Upper lobe of left lung (tissue), 6 donors: ENCODE measurements at regions not wholly inside any gene's neighbourhood (a gene's known extent, or its start where the extent isn't known, plus 50 kb on each side); places are given as distances from the start of the nearest gene placed in this dataset.

ENCODE experiments used
- ATAC-seq, 2 donors: fragments of 200-7000 bp; cut with Tn5 transposase; one replicate each; pipeline ENCODE4 v1.9.1; 2022; ENCODE audit warnings: mild to moderate bottlenecking in 2 of 2, moderate library complexity in 2 of 2; ENCODE audit not compliant: low FRiP score in 2 of 2
- DNase-seq, 2 donors: peaks; one replicate each; pipeline ENCODE4 v3.0.0-alpha.2; 2019 to 2020
- H3K27ac ChIP-seq, 4 donors: fragments of 200-600 bp; sonication (generic); one replicate each; pipeline ENCODE4 v1.5.1; 2016 to 2019
- H3K27me3 ChIP-seq, 4 donors: fragments of 200-600 bp; sonication (generic); one replicate each; pipeline ENCODE4 v1.5.1; 2017 to 2019
- H3K36me3 ChIP-seq, 4 donors: fragments of 200-600 bp; sonication (generic); one replicate each; pipeline ENCODE4 v1.5.1; 2016 to 2019
- H3K4me1 ChIP-seq, 4 donors: fragments of 200-600 bp; sonication (generic); one replicate each; pipeline ENCODE4 v1.5.1; 2018 to 2019
- H3K4me3 ChIP-seq, 4 donors: fragments of 200-600 bp; sonication (generic); one replicate each; pipeline ENCODE4 v1.5.1; 2017 to 2019; ENCODE audit warnings: mild to moderate bottlenecking in 2 of 4, moderate library complexity in 1 of 4
- H3K9me3 ChIP-seq, 4 donors: fragments of 200-600 bp; sonication (generic); one replicate each; pipeline ENCODE4 v1.5.1; 2018 to 2019
- CTCF ChIP-seq, 6 experiments: fragments of 450-650 bp in 4 of 6; fragments of 200-600 bp in 2 of 6; sonication (generic) in 2 of 6; IDR thresholded peaks; one replicate each; pipeline ENCODE4 v1.5.1; 2016 to 2019; ENCODE audit warnings: antibody characterized with exemption in 6 of 6
- EP300 ChIP-seq, 4 donors: sonication (generic); formaldehyde crosslinking; IDR thresholded peaks; one replicate each; pipeline ENCODE4 v1.5.1; 2017; ENCODE audit warnings: antibody characterized with exemption in 4 of 4, control low read depth in 2 of 4
- POLR2A ChIP-seq, 4 donors: fragments of 450-650 bp; IDR thresholded peaks; one replicate each; pipeline ENCODE4 v1.5.1; 2016 to 2017; ENCODE audit warnings: antibody characterized with exemption in 4 of 4, mild to moderate bottlenecking in 2 of 4
- POLR2AphosphoS5 ChIP-seq, 2 donors: sonication (generic); formaldehyde crosslinking; IDR thresholded peaks; one replicate each; pipeline ENCODE4 v1.5.1; 2017; ENCODE audit warnings: antibody characterized with exemption in 2 of 2
- WGBS, 2 donors: methylation state at CpG; one replicate each; pipeline ENCODE4 v1.1.5; 2017 to 2018; 5-methylcytosine and 5-hydroxymethylcytosine counted together
- donor health status: DM: no; HTN: no; CAD: no; lungs with moderate emphysema.
- donor health status: DM: no; HTN: yes; CAD: no; lungs with severe emphysema.

- TF ChIP-seq CTCF (IDR thresholded peaks at IDR 0.05) (no peak), POLR2A (IDR thresholded peaks at IDR 0.05) (no peak), EP300 (IDR thresholded peaks at IDR 0.05) (no peak), POLR2AphosphoS5 (IDR thresholded peaks at IDR 0.05) (no peak)
- 65 to 74% methylated on average over 3 to 4 of the region's 7 CpGs for WGBS, 2 donors
- ATAC-seq: no peak
Measured at GRCh38 chr17:56064506-56064905, 88.8 kb upstream of the ANKFN1 start.

DNA sequence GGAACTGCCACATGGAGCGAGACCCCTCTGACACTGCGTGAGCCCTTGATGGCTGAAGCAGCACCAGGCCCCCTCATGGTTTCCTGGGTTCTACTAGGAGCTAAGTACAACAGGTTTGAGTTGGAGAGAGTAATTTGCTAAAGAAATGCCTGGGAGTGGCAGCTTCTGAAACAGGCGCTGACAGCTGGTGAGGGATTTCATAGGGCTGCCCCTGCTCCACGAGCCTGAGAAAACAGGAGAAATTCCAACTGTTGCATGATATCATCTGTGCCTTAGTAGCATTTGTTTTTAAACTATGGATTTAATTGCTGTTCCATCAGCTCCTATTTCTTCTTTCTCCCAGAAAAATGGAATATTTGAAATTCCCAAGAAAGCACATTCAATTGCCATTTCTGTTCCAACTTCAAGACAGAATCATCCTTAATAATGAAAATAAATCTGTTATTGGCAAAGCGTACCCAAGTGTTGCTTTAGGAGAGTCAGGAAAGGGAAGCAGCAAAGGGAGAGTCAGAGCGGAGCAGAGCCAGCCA lies 78.8 kb upstream of the ANKFN1 start:
- DNase-seq (no peak), ATAC-seq (no peak)
- no peaks in the 10 kb centered on the region for H3K36me3 ChIP-seq
- no peak overlapping the region for H3K4me3 ChIP-seq
- H3K27me3 ChIP-seq: no peaks in the 10 kb centered on the region
- no peaks in the 10 kb centered on the region for H3K9me3 ChIP-seq
- WGBS, 2 donors: 75 to 76% methylated on average over 5 to 6 of the region's 6 CpGs
- H3K27ac ChIP-seq: no peak overlapping the region
- TF ChIP-seq CTCF (IDR thresholded peaks at IDR 0.05): no peak
- no peak for TF ChIP-seq POLR2A (IDR thresholded peaks at IDR 0.05)
- TF ChIP-seq POLR2AphosphoS5 (IDR thresholded peaks at IDR 0.05): no peak
- no peak for TF ChIP-seq EP300 (IDR thresholded peaks at IDR 0.05)
- H3K4me1 ChIP-seq: no peaks in the 10 kb centered on the region

More at GRCh38 chr17:56064506-56064905, 88.8 kb upstream of the ANKFN1 start:
- Histone ChIP-seq H3K9me3 (peaks cover 0 to 7% (median 0%) of the 10 kb centered on the region in 4 donors), H3K27me3 (no peaks in the 10 kb centered on the region), H3K4me3 (no peak overlapping the region), H3K4me1 (no peaks in the 10 kb centered on the region), H3K36me3 (no peaks in the 10 kb centered on the region), H3K27ac (no peak overlapping the region)
- DNase-seq: no peak

DNA sequence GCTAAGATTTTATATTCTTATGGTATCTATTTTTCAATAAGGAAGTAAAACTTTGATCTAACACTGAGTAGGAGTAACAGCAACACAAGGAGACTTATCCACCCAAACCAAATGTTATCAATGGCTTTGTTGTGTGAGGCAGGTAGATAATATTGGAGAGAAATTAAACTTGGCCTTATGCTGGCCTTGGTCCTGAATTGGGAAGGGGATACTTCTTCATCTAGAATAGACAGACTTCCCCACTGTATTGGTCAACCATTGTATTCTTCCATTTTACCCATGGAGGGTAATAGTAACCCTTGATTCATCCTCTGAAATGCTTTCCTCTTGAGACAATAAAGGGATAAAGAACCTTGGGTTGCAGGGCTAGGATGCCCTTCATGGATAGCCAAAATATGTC lies 76.3 kb upstream of the ANKFN1 start:
- no peaks in the 10 kb centered on the region for H3K4me1 ChIP-seq
- TF ChIP-seq POLR2AphosphoS5 (IDR thresholded peaks at IDR 0.05): no peak
- no peak for TF ChIP-seq CTCF (IDR thresholded peaks at IDR 0.05)
- no peak for TF ChIP-seq EP300 (IDR thresholded peaks at IDR 0.05)
- TF ChIP-seq POLR2A (IDR thresholded peaks at IDR 0.05): no peak
- DNase-seq: no peak
- H3K27ac ChIP-seq: no peak overlapping the region
- no peaks in the 10 kb centered on the region for H3K36me3 ChIP-seq
- H3K4me3 ChIP-seq: no peak overlapping the region
- ATAC-seq: no peak
- no peaks in the 10 kb centered on the region for H3K27me3 ChIP-seq
- H3K9me3 ChIP-seq: no peaks in the 10 kb centered on the region

DNA sequence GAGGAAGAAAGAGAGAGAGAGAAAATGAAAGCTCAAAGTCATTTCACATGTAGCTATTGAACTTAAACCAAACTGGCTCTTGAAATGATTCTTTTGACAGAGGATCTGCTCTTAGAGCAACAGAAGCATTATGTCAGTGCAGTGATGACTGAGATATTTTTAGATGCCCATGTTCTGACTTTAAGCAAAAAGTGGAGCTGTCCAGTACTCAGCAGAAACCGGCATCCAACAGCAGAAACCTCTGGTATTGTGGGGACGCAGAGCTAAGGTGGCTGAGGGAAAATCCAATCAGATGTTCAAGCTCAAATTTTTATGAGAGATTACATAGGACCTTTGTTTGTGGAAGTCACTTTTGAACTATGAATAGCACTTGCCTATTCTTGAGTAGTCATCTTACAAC lies 69.8 kb upstream of the ANKFN1 start:
- Histone ChIP-seq H3K27ac (no peak overlapping the region), H3K27me3 (no peaks in the 10 kb centered on the region), H3K4me3 (no peak overlapping the region), H3K4me1 (no peaks in the 10 kb centered on the region), H3K9me3 (peaks cover 0 to 2% (median 0%) of the 10 kb centered on the region in 4 donors), H3K36me3 (no peaks in the 10 kb centered on the region)
- WGBS, 2 donors: 61 to 71% methylated on average over 2 of the region's 2 CpGs
- TF ChIP-seq CTCF (IDR thresholded peaks at IDR 0.05): no peak
- TF ChIP-seq POLR2A (IDR thresholded peaks at IDR 0.05): no peak
- no peak for TF ChIP-seq POLR2AphosphoS5 (IDR thresholded peaks at IDR 0.05)
- TF ChIP-seq EP300 (IDR thresholded peaks at IDR 0.05): no peak
- DNase-seq (no peak), ATAC-seq (no peak)

DNA sequence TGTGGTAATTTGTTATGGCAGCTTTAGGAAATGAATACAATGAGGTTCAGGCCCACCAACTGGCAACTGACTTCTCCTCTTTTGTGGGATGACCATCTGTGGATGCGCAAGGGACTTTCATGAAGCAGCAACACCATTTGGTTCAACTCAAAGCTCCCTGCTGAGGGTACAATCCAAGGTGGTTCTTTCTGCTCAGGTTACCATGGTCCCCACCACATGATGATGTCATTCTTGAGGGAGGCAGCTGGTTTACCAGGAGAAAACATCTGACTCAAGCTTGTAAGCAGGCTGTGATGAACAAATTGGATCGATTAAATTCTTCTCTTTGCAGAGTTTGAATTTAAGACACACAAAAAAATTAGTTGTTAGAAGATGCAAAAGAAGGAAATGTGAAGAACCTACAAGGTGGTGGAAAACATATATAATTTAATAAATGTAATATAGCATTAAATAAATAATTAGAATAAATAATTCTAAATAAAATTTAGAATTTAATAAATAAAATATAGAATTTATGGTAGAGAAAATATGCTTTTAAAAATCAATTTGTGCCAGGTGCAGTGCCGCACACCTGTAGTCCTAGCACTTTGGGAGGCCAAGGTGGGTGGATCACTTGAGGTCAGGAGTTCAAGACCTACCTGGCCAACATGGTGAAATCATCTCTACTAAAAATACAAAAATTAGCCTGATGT lies 67.6 kb upstream of the ANKFN1 start:
- Histone ChIP-seq H3K4me3 (no peak overlapping the region), H3K9me3 (peaks cover 0 to 2% (median 0%) of the 10 kb centered on the region in 4 donors), H3K4me1 (no peaks in the 10 kb centered on the region), H3K36me3 (no peaks in the 10 kb centered on the region), H3K27me3 (no peaks in the 10 kb centered on the region), H3K27ac (no peak overlapping the region)
- DNase-seq (no peak), ATAC-seq (no peak)
- 88 to 95% methylated on average over 3 of the region's 3 CpGs for WGBS, 2 donors
- TF ChIP-seq POLR2A (IDR thresholded peaks at IDR 0.05) (no peak), EP300 (IDR thresholded peaks at IDR 0.05) (no peak), CTCF (IDR thresholded peaks at IDR 0.05) (no peak), POLR2AphosphoS5 (IDR thresholded peaks at IDR 0.05) (no peak)
